Transverse colon (tissue), 4 donors: ENCODE measurements at regions not wholly inside any gene's neighbourhood (a gene's known extent, or its start where the extent isn't known, plus 50 kb on each side); places are given as distances from the start of the nearest gene placed in this dataset.

ENCODE experiments used
- DNase-seq: peaks from one replicate; pipeline ENCODE4 v3.0.0-alpha.2; 2019
- H3K27ac ChIP-seq, 4 donors: fragments of 200-600 bp; sonication (generic); 2 replicates each; pipeline ENCODE4 v1.5.1; 2016 to 2018; ENCODE audit warnings: inconsistent platforms in 4 of 4
- H3K27me3 ChIP-seq: fragments of 200-600 bp; sonication (generic); 2 replicates; pipeline ENCODE4 v1.5.1; 2017; ENCODE audit warnings: inconsistent platforms
- H3K36me3 ChIP-seq, 4 donors: fragments of 200-600 bp; sonication (generic); 2 replicates each; pipeline ENCODE4 v1.5.1; 2017 to 2019; ENCODE audit warnings: inconsistent platforms in 4 of 4
- H3K4me1 ChIP-seq, 4 donors: fragments of 200-600 bp; sonication (generic); 2 replicates each; pipeline ENCODE4 v1.5.1; 2017 to 2020; ENCODE audit warnings: inconsistent platforms in 4 of 4
- H3K4me3 ChIP-seq, 4 donors: fragments of 200-600 bp; sonication (generic); 1 replicate in 1 of 4; 2 replicates in 3 of 4; pipeline versions ENCODE4 v1.5.1 to v1.6.1; 2017 to 2019; ENCODE audit warnings: inconsistent platforms in 4 of 4
- H3K9me3 ChIP-seq, 2 donors: fragments of 200-600 bp; sonication (generic); 2 replicates each; pipeline ENCODE4 v1.5.1; 2017 to 2019; ENCODE audit warnings: inconsistent platforms in 2 of 2
- EP300 ChIP-seq: sonication (generic); formaldehyde crosslinking; IDR thresholded peaks from one replicate; pipeline ENCODE4 v1.6.1; 2017; ENCODE audit warnings: antibody characterized with exemption, low read depth
- POLR2A ChIP-seq: fragments of 450-650 bp; IDR thresholded peaks from one replicate; pipeline ENCODE4 v1.6.1; 2016; ENCODE audit warnings: antibody characterized with exemption, mild to moderate bottlenecking, moderate library complexity
- POLR2AphosphoS5 ChIP-seq, 3 donors: sonication (generic); formaldehyde crosslinking; IDR thresholded peaks; one replicate each; pipeline ENCODE4 v1.6.1; 2016; ENCODE audit warnings: antibody characterized with exemption in 3 of 3
- WGBS, 2 donors: methylation state at CpG; one replicate each; pipeline ENCODE4 v1.1.5; 2018; ENCODE audit warnings: low coverage in 1 of 2; 5-methylcytosine and 5-hydroxymethylcytosine counted together
- in situ Hi-C, 4 donors: fragments of 200-750 bp; cut with MboI; loops; one replicate each; pipeline versions ENCODE4 v1.15.0 to v1.15.1; 2017; ENCODE audit warnings: low sequenced_read_pairs in 3 of 4, low pct_ligation_motif_present in 1 of 4, low pct_unique_long_range_greater_than_20kb in 1 of 4
- intact Hi-C: fragments of 100-400 bp; cut with DNase I; formaldehyde crosslinking; loops from one replicate; pipeline ENCODE4 v1.15.1; 2023; ENCODE audit warnings: low total_unique reads
- TF ChIP-seq, protein P1 (sequence below), 5 experiments: fragments of 200-600 bp in 3 of 5; fragments of 450-650 bp in 2 of 5; sonication (generic) in 3 of 5; IDR thresholded peaks; 1 replicate in 2 of 5; 2 replicates in 3 of 5; pipeline ENCODE4 v1.5.1; 2016 to 2017; ENCODE audit warnings: antibody characterized with exemption in 5 of 5, inconsistent platforms in 3 of 5, mild to moderate bottlenecking in 2 of 5, moderate library complexity in 1 of 5

DNA sequence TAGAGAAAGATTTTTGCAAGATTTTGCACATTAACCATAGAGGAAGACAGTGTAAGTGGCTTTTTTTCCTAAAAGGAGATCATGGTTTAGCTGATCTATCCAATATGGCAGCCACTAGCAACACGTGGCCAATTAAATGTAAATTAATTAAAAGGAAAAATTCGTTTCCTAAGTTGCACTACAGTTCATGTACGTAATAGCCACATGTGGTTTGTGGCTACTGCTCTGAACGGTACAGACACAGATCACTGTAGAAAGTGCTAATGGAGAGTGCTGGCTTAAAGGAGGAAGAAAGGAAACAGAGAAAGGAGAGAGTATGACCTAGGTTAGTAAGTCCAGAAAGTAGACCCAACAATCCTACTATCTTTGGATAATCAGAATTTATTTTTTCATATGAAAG is 170.8 kb downstream of the SIPA1L2 start:
- 60 to 73% methylated on average over 4 of the region's 4 CpGs for WGBS, 2 donors

DNA sequence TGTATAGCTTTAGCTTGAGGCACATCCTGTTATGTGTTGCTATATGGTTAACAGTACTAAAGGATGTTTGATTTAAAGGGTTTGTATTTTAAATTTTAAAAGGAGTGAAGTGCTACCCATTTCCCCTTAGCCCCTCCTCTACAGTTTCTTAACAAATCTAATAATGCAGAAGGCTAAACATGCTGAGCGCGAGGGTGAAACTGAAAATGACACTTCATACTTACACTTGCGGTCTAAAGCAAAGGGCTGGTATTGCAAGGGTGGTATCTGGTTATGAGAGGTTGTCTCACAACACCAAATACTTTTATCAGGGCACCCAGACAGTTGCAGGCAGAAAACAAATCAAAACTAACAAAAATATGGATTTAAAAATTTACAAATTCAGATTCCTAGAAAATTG is 172.3 kb downstream of the SIPA1L2 start:
- Histone ChIP-seq H3K9me3 (no peaks in the 10 kb centered on the region), H3K27me3 (no peaks in the 10 kb centered on the region), H3K36me3 (peaks cover 0 to 8% (median 3%) of the 10 kb centered on the region in 4 donors), H3K4me3 (no peak overlapping the region), H3K27ac (no peak overlapping the region), H3K4me1 (no peaks in the 10 kb centered on the region)
- DNase-seq = no peak
- WGBS, 2 donors = 77 to 79% methylated on average over 3 of the region's 3 CpGs
- intact Hi-C loops = no loop called here
- TF ChIP-seq, protein P1, sequence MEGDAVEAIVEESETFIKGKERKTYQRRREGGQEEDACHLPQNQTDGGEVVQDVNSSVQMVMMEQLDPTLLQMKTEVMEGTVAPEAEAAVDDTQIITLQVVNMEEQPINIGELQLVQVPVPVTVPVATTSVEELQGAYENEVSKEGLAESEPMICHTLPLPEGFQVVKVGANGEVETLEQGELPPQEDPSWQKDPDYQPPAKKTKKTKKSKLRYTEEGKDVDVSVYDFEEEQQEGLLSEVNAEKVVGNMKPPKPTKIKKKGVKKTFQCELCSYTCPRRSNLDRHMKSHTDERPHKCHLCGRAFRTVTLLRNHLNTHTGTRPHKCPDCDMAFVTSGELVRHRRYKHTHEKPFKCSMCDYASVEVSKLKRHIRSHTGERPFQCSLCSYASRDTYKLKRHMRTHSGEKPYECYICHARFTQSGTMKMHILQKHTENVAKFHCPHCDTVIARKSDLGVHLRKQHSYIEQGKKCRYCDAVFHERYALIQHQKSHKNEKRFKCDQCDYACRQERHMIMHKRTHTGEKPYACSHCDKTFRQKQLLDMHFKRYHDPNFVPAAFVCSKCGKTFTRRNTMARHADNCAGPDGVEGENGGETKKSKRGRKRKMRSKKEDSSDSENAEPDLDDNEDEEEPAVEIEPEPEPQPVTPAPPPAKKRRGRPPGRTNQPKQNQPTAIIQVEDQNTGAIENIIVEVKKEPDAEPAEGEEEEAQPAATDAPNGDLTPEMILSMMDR (IDR thresholded peaks at IDR 0.05) = no peak
- TF ChIP-seq POLR2AphosphoS5 (IDR thresholded peaks at IDR 0.05) (no peak), POLR2A (no peak), EP300 (no peak)
- in situ Hi-C loops = no loop called here

More for the DNA sequence above, 170.8 kb downstream of the SIPA1L2 start:
- no peaks in the 10 kb centered on the region for H3K27me3 ChIP-seq
- no peaks in the 10 kb centered on the region for H3K4me1 ChIP-seq
- no peak for DNase-seq
- intact Hi-C loops = no loop called here
- H3K9me3 ChIP-seq = no peaks in the 10 kb centered on the region
- in situ Hi-C loops = no loop called here
- H3K4me3 ChIP-seq = no peak overlapping the region
- TF ChIP-seq, protein P1 (IDR thresholded peaks at IDR 0.05) = no peak
- no peak overlapping the region for H3K27ac ChIP-seq
- peaks cover 0 to 8% (median 3%) of the 10 kb centered on the region in 4 donors for H3K36me3 ChIP-seq

DNA sequence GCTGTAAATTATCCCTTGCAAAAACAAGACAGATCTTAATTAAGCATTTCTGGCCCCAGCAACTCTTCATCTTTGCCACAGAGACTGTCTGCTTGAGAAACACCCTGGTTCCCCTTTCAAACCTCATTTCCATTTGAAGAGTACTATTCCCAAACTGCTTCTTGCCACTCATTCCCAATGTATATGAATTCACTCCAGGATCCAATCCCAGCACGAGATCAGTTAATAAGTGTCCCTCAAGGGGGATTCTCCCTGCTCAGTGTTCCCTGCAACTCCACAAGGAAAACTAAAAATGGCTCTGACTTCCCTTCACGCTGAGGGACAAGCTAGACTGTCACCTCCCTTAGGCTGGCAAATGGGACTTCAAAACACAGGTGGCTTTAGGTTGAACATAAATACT is 173.2 kb downstream of the SIPA1L2 start:
- peaks cover 0 to 8% (median 3%) of the 10 kb centered on the region in 4 donors for H3K36me3 ChIP-seq
- H3K4me3 ChIP-seq = no peak overlapping the region
- H3K27ac ChIP-seq = no peak overlapping the region
- 87% methylated on average over 2 of the region's 2 CpGs; no CpG with 5 or more reads in 1 of the 2 donors for WGBS, 2 donors
- no peak for DNase-seq
- in situ Hi-C loops = no loop called here
- H3K9me3 ChIP-seq = no peaks in the 10 kb centered on the region
- no peaks in the 10 kb centered on the region for H3K4me1 ChIP-seq
- H3K27me3 ChIP-seq = no peaks in the 10 kb centered on the region
- TF ChIP-seq EP300 = no peak
- TF ChIP-seq POLR2A = no peak
- TF ChIP-seq POLR2AphosphoS5 (IDR thresholded peaks at IDR 0.05) = no peak
- TF ChIP-seq, protein P1 (IDR thresholded peaks at IDR 0.05) = no peak
- intact Hi-C loops = no loop called here

DNA sequence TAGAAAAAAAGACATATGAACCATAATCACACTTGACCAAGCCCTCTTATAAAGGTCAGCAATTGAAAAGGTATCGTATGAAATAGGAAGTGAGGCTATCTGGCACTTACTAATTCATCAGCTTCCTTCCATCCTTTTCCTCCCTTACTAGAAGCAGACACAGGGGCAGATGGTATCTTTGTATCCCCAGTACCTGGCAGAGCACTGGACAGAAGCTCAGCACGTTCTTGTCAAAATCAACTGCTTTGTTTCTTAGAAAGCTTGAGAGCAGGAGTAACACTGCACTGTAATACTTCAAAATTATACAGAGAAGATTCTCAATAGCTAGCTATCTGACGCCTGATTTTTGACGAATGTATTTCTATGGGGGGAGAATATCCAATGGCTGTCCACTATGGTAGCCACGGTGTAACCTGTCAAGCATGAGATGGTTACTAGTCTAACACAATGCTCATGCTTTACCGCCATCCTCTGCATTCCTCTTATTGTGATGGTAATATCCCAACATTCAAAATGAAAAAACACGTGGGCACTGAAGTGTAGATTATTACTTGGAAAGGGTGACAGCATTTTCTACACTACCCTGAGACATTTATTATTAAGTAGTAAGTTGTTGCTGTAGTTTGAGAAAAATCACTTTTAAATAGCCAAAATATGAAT is 175.6 kb downstream of the SIPA1L2 start:
- no peak overlapping the region for H3K27ac ChIP-seq
- in situ Hi-C loops = no loop called here
- H3K36me3 ChIP-seq = no peaks in the 10 kb centered on the region
- intact Hi-C loops = no loop called here
- TF ChIP-seq POLR2AphosphoS5 (IDR thresholded peaks at IDR 0.05) (no peak), EP300 (no peak), POLR2A (no peak)
- TF ChIP-seq, protein P1 (IDR thresholded peaks at IDR 0.05) = no peak
- 82 to 87% methylated on average over 7 of the region's 7 CpGs for WGBS, 2 donors
- H3K27me3 ChIP-seq = no peaks in the 10 kb centered on the region
- H3K4me3 ChIP-seq = no peak overlapping the region
- no peaks in the 10 kb centered on the region for H3K9me3 ChIP-seq
- no peaks in the 10 kb centered on the region for H3K4me1 ChIP-seq
- no peak for DNase-seq
